HG02884 (cell line): ENCODE measurements at regions not wholly inside any gene's neighbourhood (a gene's known extent, or its start where the extent isn't known, plus 50 kb on each side); places are given as distances from the start of the nearest gene placed in this dataset.

ENCODE experiments used
- ATAC-seq: cut with Tn5 transposase; IDR thresholded peaks from one replicate; pipeline ENCODE4 v1.9.1; 2021; ENCODE audit warnings: mild to moderate bottlenecking, moderate library complexity; ENCODE audit not compliant: unreplicated experiment

DNA sequence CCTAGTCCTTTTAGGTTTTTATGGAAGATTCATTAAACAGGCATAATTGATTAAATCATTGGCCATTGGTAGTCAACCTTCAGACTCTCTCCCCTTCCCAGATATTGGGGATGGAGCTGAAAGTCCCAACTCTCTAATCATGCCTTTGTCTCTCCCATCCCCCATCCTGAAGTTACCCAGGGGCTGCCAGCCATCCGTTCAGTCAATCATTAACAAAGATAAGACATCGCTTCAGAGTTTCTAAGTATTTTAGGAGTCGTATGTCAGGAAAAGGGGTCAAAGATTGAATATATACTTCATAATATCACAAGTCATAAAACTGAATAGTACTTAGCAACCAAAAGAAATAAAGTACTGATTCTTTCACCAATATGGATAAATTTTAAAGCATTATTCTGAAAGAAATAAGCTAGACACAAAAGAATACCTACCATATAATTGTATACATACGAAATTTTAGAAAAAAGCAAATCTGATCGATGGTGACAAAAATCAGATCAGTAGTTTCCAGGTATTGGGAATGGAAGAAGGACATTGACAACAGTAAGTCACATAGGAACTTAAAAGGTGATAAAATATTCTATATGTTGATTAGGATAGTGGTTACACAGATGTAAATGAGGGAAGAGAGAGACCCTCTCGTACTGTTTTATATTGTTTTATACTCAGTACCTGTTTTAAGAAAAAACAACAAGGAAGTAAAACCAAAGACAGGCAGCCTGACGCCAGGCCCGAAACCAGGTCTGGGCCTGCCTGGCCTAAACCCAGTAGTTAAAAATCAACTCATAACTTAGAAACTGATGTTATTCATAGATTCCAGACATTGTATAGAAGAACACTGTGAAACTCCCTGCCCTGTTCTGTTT is 414.4 kb downstream of the DAD1 start:
- no peak for ATAC-seq

DNA sequence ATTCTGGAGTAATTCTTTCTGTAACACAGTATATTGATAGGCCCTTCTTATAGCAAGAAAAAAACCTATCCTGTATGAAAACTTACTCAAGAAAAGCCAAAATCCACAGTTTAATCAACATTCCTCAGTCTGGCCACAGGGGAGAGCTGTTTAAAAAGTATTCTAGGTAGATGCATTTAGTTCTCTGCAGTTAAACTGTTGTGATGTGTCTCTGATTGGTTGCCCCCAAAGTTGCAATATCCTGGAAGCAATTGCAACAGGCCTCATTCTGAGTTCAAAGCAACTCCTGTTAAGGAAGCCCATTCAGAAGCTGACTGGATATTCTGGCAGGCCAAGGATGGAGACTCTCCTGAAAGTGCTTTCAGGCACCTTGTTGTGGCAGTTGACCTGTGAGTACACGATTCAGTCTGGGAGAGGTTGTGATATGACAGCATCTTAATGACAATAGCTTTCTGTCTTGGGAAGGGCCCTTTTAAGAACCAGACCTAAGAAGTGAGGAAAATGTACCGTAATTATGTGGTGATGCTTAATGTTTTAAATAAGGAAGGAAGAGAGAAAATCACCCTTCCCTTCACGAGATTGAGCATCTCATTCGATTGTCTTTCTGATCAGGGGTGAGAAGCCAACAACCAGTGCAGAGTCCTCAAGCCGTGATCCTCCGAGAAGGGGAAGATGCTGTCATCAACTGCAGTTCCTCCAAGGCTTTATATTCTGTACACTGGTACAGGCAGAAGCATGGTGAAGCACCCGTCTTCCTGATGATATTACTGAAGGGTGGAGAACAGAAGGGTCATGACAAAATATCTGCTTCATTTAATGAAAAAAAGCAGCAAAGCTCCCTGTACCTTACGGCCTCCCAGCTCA is 420.7 kb downstream of the DAD1 start:
- ATAC-seq: no peak

DNA sequence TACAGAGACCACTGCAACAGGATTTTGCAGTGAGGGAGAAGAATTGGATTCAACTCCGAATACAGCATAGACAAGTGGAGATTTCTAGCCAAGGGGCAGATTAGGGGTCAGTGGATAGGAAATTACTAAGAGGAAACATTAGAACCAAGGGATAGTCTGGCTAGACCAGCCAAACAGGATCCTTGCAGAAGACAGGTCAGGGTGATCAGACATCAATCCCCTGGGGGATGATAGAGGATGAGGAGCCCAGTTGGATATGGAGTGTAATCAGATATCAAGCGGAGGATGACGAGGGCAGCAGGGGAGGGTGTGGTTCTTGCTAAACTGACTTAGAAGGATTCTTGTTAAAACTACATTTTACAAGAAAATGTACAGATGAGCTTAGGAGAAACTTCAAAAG is 424.4 kb downstream of the DAD1 start:
- ATAC-seq: no peak

DNA sequence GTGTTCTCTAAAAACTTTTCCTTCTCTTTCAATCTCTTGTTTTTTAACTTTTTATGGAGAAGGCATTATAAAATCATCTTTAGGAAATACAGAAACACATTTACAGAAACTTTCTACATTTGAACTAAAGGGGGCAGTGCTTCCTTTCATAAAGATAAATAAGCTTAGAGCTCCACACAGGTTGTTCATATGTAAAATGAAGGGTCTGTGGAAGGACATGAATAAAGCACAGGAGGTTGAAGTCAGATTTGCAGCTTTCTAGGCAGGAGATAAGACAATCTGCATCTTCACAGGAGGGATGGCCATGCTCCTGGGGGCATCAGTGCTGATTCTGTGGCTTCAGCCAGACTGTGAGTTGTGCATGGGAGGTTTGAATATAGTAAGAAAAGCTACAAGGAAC is 426.0 kb downstream of the DAD1 start:
- ATAC-seq: no peak

DNA sequence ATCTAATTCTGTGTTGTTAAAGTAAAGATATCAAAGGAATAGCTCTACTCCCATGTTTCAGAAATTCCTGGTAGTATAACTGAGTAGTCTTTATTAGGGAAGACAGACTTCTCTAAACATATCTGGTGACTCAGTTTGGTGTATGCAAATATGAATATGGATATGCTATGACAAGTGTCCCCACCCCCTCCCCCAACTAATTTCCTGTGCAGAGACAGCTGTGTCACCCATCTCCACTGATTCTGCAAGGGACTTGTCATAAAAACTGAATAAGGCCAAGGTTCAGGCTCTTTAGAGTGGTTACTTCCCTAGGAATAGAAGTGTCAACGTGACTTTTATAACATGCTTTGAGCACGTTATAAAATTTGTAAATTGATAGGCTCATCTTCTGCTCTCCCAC is 429.1 kb downstream of the DAD1 start:
- no peak for ATAC-seq

DNA sequence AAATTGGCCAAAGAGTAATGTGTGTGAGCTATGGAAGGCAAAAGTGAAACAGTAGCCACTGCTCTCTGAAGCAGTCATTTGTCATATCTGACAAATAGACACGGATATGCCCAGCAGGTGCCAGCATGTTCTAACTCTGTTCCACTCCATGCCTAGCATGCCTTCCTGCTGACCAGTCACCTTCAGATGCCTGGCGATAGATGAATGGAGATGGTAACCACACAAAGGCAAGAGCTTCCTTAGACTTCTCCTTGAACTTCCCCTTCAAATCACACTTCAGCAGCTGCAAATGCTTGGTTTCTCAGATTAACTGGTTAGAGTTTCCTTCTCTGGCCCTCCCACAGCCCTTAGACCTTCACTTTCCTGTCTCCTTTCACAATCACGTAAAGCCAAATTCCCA is 429.9 kb downstream of the DAD1 start:
- no peak for ATAC-seq

DNA sequence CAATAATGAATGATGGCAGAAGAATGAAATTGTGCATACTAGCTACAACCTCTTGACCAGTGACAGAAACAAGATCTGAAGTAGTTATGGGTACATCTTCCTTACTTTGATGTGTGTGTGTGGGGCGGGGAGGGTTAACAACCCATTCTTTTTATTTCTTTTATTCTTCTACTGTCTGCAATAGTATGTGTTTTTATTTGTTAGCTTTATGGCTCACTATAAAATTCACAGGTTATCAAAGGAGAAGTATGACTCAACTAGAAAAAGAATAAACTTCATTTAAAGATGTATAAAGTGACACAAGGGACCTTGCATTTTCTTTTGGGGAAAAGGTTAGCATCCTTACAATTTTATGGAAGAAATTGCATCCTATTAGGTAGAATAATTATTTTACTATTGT is 430.5 kb downstream of the DAD1 start:
- ATAC-seq: no peak

DNA sequence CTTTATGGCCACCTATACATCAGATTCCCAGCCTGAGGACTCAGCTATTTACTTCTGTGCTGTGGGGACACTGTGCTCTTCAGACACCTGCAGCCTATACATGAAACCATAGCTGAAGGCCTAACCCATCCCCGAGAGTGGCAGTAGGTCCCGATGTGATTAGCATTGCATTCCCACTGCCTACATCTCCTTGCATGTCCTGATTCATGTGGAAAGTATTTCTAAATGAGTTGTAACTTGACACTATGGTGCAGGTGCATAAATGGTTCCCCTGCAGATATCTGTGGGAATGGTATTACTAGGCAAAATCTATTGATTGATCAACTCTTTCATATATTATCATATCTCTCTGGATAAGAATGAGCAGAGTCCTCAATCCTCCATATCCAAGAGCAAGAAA is 433.5 kb downstream of the DAD1 start:
- ATAC-seq: no peak

DNA sequence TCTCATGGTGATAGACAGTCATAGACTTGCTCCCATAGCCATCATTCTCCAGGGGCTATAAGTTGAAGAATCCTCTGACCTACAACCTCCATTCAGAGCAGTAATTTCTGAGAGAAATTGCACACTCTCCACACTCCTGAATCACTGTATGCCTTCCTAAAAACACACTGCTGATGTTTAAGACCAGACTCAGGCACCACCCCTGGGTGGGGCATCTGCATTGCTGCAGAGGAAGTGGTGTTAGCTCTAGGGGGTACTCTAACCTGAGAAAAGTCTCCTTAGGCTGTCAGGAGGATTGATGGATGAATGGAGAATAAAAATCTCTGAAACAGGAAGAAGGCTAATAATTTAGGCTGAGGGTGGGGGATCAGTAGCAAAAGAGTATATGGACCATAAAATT is 436.1 kb downstream of the DAD1 start:
- no peak for ATAC-seq

DNA sequence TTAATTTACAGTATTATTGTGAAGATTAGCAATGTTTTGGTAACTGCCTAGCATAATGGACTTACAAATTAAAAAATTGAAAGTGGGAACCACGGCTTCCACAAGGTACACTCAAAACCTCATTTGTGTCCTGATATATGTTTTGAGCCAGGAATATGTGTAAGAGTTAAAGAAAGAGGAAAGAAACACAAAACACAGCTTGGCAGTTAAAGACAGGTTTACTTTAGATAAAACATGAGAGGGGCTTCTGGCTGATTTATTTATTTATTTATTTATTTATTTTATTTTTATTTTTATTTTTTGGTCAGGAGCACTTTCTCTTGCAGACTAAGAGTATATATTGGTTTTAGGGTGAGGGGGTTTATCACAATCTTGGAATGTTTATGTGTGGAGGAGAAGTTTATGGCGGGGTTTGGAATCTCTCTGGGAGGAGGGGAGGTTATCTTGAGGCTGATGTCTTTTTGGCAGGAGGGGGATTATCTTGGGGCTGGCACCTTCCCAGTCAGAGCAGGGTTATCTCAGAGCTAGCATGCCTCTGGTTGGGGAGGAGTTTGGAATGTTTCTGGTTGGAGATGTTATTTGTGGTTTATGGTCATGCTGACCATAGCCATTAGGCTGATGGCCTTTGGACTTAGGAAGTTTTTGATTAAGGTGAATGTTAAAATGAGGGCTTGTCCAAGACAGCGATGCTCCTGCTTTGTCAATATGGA is 436.7 kb downstream of the DAD1 start:
- no peak for ATAC-seq

DNA sequence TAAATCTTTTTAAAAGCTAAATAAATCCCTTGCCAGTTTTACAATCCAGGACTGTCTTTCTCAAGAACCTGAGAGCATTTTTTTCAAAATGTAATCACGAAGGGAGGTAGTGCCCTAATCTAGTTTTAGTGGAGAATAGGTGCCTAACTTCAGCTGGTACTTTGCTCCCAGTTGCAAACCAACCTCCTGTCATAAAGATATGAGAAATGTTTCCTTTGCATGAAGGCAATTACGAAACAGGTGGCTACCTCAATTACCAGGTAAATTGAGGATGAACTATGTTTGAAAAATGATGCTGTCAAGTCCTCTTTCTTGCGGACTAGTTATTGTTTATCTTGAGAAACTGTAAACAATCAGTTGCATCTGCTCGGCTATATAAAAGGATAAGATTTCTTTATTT is 437.9 kb downstream of the DAD1 start:
- ATAC-seq: no peak

DNA sequence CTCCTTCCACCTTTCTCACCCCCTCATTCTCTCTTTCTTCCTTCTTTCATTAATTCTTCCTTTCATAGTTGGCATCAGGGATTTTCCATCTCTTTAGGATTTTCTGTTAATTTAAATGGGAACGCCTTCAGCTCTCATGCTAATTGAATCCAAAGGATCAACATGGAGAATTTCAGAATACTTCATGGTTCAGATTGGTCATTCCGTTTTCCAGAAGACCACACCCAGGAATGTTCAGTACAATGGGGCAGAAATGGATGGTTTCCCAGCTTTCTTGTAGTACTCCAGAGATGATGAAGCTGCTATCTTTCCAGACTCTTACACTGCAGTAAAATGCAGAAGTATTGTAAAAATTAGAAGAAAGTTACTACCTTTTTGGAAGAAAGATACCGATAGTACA is 440.0 kb downstream of the DAD1 start:
- ATAC-seq: no peak

DNA sequence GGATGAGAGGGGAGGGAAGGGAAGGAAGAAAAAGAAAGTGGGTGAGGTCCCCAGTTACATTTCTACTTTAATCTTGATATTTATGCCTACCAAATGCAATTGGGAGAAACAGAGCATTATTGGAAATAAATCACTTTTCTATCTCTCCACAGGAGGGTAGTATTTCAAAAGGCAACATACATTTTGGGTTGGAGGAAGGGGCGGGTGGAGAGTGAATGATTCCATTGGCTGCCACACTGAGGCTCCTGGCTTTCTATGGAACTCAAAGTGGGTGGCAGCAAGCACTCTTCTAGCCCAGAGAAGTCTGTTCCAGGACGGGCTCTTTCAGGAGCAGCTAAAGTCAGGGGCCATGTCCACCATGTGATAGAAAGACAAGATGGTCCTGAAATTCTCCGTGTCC is 441.3 kb downstream of the DAD1 start:
- ATAC-seq: no peak

DNA sequence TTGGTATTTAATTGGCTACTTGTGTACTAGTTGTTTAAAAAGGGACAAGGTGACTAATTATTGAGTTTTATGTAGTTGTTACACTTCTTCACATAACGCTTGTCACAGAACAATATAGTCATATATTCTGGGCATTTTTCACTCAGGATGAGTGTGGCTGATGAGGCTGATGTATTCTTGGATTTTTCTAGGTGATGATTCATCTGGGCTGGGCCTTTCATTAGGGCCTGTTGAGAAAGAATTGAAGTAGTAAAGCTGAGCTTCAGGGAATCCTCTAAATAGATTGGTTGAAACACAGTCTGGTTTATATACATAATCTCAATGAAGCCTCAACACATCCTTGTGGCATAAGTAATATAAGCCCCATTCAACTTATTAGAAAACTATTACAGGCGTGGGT is 445.7 kb downstream of the DAD1 start:
- ATAC-seq: no peak

DNA sequence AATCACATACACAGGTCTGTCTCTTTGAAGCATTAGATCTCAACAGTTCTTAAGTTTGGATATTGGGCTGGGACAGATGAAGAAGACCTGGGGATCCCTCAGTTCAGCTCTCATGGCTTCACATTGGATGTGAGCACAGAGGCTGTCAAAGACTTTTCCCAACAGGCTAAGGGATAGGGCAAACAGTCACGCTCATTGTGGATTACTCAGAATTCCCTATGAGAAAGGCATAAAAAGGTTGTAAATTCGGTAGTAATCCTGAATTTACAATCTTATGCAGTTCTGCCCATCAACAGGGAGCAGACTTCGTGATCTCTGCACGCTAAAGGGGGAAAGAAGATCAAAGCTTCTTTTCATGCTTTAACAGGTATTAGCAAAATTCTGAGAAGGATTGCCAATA is 448.4 kb downstream of the DAD1 start:
- ATAC-seq: no peak

DNA sequence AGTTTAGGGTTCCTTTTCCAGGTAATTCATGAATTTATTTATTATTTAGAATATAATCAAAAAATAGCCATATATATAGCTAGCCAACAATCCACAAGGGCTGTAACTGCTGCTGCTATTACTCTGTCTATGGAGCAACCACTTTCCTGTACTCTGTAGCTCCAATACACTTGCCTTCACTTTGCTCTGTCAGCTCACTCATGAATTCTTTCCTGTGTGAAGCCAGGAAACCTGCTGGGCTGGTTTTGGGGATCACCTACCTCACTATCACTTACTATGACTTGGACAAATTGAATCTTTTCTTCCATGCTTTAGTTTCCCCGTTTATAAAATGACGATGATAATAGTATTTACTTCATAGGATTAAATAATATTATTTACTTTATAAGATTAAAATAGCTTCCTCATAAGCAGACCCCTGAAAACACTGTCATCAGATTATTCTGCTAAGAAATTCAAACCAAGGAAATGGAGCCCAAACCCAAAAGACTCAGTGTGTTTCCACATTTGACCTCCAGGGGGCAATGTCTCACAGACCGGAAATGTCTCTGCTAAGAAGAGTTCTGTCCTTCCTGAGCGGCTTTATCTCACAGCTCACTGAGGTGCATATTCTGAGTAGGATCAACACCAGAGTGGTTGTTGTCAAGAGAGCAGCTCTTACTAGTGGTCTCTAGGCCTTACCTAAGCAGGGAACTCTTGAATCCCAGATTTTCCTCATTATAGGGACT is 457.1 kb downstream of the DAD1 start:
- no peak for ATAC-seq

DNA sequence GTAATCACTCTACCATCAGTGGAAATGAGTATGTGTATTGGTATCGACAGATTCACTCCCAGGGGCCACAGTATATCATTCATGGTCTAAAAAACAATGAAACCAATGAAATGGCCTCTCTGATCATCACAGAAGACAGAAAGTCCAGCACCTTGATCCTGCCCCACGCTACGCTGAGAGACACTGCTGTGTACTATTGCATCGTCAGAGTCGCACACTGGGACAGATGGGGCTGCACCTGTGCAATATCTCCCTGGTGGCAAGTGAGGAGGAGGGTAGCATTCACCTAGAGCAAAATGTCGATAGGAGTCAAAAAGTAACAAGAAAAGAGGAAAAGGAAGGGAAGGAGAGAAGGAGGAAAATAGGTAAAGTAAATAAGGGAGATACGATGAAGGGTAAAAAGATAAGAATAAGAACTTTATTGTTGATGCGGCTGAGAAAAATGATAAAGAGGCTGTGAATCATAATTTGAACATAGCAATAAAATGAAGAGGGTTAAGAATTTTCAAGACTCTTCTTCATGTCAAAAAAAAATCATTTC is 450.5 kb upstream of the OR4E1 start:
- no peak for ATAC-seq

DNA sequence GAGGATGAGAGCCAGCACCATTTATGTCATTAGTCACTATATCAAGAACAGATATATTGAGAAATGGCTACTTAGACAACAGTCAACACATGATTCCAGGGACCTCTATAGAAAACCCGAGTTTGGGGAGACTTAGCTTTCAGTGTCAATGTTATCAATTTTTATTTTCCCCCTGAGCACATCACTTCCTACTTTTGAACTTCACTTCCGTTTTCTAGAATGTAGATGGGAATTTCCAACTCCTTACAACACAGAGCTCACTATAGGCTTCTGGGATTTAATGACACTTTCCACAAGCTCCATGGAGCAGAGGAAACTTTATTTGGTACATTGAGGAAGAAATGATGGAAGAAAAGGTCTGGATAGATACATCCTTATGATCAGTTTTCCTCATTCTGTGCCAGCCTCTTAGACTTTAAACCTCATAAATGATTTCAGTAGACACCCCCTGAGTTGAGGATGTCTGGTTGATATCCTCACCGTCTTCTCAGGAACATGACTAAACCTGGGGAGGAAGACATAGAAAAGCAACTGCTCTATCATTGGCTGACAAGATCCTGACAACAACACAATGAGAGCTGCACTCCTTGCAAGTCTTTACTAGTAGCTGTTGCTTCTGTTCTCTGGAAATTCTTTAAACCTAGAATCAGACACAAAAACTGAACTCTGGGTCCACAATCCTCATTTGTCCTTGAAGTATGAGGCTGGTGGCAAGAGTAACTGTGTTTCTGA is 449.4 kb upstream of the OR4E1 start:
- ATAC-seq: no peak

DNA sequence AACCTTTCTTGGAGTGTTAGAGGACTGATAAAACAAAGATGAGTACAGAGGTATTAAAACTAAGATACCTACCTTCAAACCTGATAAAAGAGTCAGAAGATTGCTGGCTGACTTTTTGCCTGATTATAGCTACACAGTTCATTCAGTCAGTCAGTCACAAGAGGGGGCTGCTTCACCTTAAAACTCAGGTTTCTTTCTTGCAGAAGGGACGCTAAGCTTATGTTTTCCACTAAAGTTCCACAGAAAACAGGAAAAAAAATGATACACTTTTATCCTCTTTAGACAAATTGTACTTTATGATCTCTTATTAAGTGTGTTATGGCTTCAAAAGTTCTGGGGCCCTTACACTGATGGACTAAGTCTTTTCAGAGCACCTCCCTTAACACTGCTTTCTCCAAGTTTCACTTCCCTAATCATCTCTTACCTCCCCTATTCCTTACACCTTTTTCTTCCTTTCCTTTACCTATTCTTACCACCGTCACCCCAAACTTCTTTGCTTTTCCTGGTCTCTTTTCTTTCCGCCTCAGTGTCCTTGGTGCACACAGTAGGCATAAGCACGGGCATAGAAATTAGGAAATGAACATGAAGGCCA is 448.7 kb upstream of the OR4E1 start:
- ATAC-seq: peak; percentile 57
